ENCODE measurements at regions not wholly inside any gene's neighbourhood (a gene's known extent, or its start where the extent isn't known, plus 50 kb on each side); places are given as distances from the start of the nearest gene placed in this dataset.

DNA sequence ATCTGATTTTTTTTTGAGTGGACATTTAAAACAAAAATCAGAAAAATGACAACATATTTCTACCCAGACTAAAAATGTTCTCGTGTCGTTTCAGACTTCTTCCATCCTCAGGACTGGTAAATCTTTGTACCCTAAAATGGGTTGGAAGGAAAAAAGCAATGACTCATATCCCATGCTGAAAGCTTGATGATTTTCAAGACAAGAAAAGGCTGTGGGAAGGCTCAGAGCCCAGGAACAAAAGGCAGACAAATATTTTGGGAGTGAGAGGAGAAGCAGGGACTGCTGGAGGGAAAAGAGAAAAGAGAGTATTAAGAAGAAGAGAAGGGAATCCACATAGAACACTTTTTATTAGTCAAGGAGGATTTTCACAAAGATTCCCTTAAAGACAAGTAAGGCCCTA, 77.1 kb upstream of the CTAGE1 start:
- TF ChIP-seq, protein P1, sequence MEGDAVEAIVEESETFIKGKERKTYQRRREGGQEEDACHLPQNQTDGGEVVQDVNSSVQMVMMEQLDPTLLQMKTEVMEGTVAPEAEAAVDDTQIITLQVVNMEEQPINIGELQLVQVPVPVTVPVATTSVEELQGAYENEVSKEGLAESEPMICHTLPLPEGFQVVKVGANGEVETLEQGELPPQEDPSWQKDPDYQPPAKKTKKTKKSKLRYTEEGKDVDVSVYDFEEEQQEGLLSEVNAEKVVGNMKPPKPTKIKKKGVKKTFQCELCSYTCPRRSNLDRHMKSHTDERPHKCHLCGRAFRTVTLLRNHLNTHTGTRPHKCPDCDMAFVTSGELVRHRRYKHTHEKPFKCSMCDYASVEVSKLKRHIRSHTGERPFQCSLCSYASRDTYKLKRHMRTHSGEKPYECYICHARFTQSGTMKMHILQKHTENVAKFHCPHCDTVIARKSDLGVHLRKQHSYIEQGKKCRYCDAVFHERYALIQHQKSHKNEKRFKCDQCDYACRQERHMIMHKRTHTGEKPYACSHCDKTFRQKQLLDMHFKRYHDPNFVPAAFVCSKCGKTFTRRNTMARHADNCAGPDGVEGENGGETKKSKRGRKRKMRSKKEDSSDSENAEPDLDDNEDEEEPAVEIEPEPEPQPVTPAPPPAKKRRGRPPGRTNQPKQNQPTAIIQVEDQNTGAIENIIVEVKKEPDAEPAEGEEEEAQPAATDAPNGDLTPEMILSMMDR (IDR thresholded peaks at IDR 0.05; ENCODE audit: borderline replicate concordance, extremely low read depth, low read length, poor library complexity, severe bottlenecking) = no peak
- TF ChIP-seq EZH2 (IDR thresholded peaks at IDR 0.05; ENCODE audit: borderline replicate concordance, low read depth, low read length, severe bottlenecking) = no peak

Measured in DND-41 (cell line).